SK-N-SH (cell line): ENCODE measurements at regions not wholly inside any gene's neighbourhood (a gene's known extent, or its start where the extent isn't known, plus 50 kb on each side); places are given as distances from the start of the nearest gene placed in this dataset.

Experiments used
- CTCF ChIA-PET: fragments of 300-600, 350-600 bp; formaldehyde crosslinking; extraction: SDS; loops from one replicate; lab custom pipeline; 2021; lab: Yijun Ruan, JAX
- POLR2A ChIA-PET: fragments of 350-600 bp; sonication (Branson Sonifier 250); formaldehyde crosslinking; extraction: SDS; loops from one replicate; lab custom pipeline; 2020; ENCODE audit warnings: antibody characterized with exemption, inconsistent platforms; lab: Yijun Ruan, JAX
- DNase-seq: peaks from one replicate; pipeline ENCODE4 v3.0.0; 2012
- H2AFZ ChIP-seq: fragments of 200-600 bp; sonication (generic); 2 replicates; pipeline ENCODE4 v1.8.1; 2016; ENCODE audit warnings: antibody characterized with exemption, mild to moderate bottlenecking, low read depth
- H3F3A ChIP-seq: fragments of 200-600 bp; sonication (generic); replicated peaks from 2 replicates; pipeline ENCODE3; 2016; ENCODE audit warnings: antibody characterized with exemption, mild to moderate bottlenecking; ENCODE audit not compliant: insufficient read depth
- H3K27ac ChIP-seq, 2 experiments: fragments of 200-500 bp in 1 of 2; fragments of 200-600 bp in 1 of 2; sonication (Bioruptor generic) in 1 of 2; sonication (generic), shearing (Covaris generic) in 1 of 2; 2 replicates each; pipeline versions ENCODE4 v1.5.1 to v1.6.1; 2014 to 2016; ENCODE audit warnings: low read depth in 2 of 2, inconsistent platforms in 1 of 2, low read length in 1 of 2, mild to moderate bottlenecking in 1 of 2, mixed read lengths in 1 of 2
- H3K27me3 ChIP-seq: fragments of 200-600 bp; sonication (generic), shearing (Covaris generic); 2 replicates; pipeline ENCODE4 v1.6.1; 2016; ENCODE audit warnings: mixed run types; ENCODE audit not compliant: insufficient read depth
- H3K36me3 ChIP-seq, 2 experiments: fragments of 200-500 bp in 1 of 2; fragments of 200-600 bp in 1 of 2; sonication (Bioruptor generic) in 1 of 2; sonication (generic) in 1 of 2; replicated peaks in 1 of 2; 2 replicates each; pipeline versions ENCODE3 to v1.5.1; 2014 to 2016; ENCODE audit warnings: low read length in 1 of 2, mild to moderate bottlenecking in 1 of 2; ENCODE audit not compliant: insufficient read depth in 2 of 2, control insufficient read depth in 1 of 2
- H3K4me1 ChIP-seq, 2 experiments: fragments of 200-500 bp in 1 of 2; fragments of 200-600 bp in 1 of 2; sonication (Bioruptor generic) in 1 of 2; sonication (generic), shearing (Covaris generic) in 1 of 2; 2 replicates each; pipeline versions ENCODE4 v1.5.1 to v1.6.1; 2014 to 2016; ENCODE audit warnings: low read depth in 1 of 2, low read length in 1 of 2, mixed run types in 1 of 2; ENCODE audit not compliant: insufficient read depth in 2 of 2, control insufficient read depth in 1 of 2
- H3K4me2 ChIP-seq: fragments of 200-600 bp; sonication (generic), shearing (Covaris generic); 2 replicates; pipeline ENCODE4 v1.6.1; 2017; ENCODE audit warnings: mixed run types
- H3K4me3 ChIP-seq, 2 experiments: fragments of 200-500 bp in 1 of 2; fragments of 200-600 bp in 1 of 2; sonication (Bioruptor generic) in 1 of 2; sonication (generic), shearing (Covaris generic) in 1 of 2; 2 replicates each; pipeline versions ENCODE4 v1.5.1 to v1.8.1; 2014 to 2016; ENCODE audit warnings: low read depth in 2 of 2, inconsistent platforms in 1 of 2, low read length in 1 of 2, mild to moderate bottlenecking in 1 of 2, mixed read lengths in 1 of 2, moderate library complexity in 1 of 2
- H3K79me2 ChIP-seq: fragments of 200-600 bp; sonication (generic); 2 replicates; pipeline ENCODE4 v1.8.1; 2017; ENCODE audit warnings: mild to moderate bottlenecking; ENCODE audit not compliant: insufficient read depth
- H3K9ac ChIP-seq: fragments of 200-600 bp; sonication (generic); 2 replicates; pipeline ENCODE4 v1.6.1; 2017; ENCODE audit warnings: mixed run types
- H3K9me2 ChIP-seq: fragments of 200-600 bp; sonication (generic); 2 replicates; pipeline ENCODE4 v1.6.1; 2017; ENCODE audit warnings: mixed run types
- H3K9me3 ChIP-seq: fragments of 200-600 bp; sonication (generic); 2 replicates; pipeline ENCODE4 v1.6.1; 2017; ENCODE audit warnings: mixed run types, mild to moderate bottlenecking, moderate library complexity
- H4K20me1 ChIP-seq: fragments of 200-600 bp; sonication (generic); 2 replicates; pipeline ENCODE4 v1.6.1; 2017; ENCODE audit warnings: mild to moderate bottlenecking, mixed run types; ENCODE audit not compliant: insufficient read depth
- CHD2 ChIP-seq: fragments of 150-350 bp; IDR thresholded peaks from 2 replicates; pipeline ENCODE4 v1.6.1; 2018; ENCODE audit warnings: low read length; ENCODE audit not compliant: partially characterized antibody
- CTCF ChIP-seq: fragments of 200-600 bp; sonication (generic); IDR thresholded peaks from 2 replicates; pipeline ENCODE4 v1.6.1; 2017; ENCODE audit warnings: antibody characterized with exemption, mild to moderate bottlenecking, moderate library complexity
- EZH2phosphoT487 ChIP-seq: fragments of 200-600 bp; sonication (generic); IDR thresholded peaks from 2 replicates; pipeline ENCODE4 v1.6.1; 2017; ENCODE audit warnings: low read depth, mixed run types, mild to moderate bottlenecking, antibody characterized with exemption, moderate library complexity, borderline replicate concordance
- FOSL2 ChIP-seq: IDR thresholded peaks from 2 replicates; pipeline ENCODE4 v1.4.0; 2012; ENCODE audit warnings: low read depth, mild to moderate bottlenecking, moderate library complexity, borderline replicate concordance
- FOXJ3 ChIP-seq: sonication (generic); formaldehyde crosslinking; IDR thresholded peaks from 2 replicates; pipeline ENCODE4 v1.5.1; 2020; ENCODE audit warnings: mild to moderate bottlenecking, missing genetic modification reagents
- GABPA ChIP-seq: IDR thresholded peaks from 2 replicates; pipeline ENCODE4 v1.4.0; 2012; ENCODE audit warnings: low read depth, mild to moderate bottlenecking
- GATA2 ChIP-seq: sonication (generic); formaldehyde crosslinking; IDR thresholded peaks from 2 replicates; pipeline ENCODE4 v1.5.0; 2020; ENCODE audit warnings: mild to moderate bottlenecking, missing genetic modification reagents
- IRF3 ChIP-seq: fragments of 150-350 bp; IDR thresholded peaks from 2 replicates; pipeline ENCODE4 v1.6.1; 2016; ENCODE audit warnings: mild to moderate bottlenecking, low read depth, low read length
- JUND ChIP-seq: IDR thresholded peaks from 2 replicates; pipeline ENCODE4 v1.4.0; 2012
- MEF2A ChIP-seq: IDR thresholded peaks from 2 replicates; pipeline ENCODE4 v1.4.0; 2012; ENCODE audit warnings: low read depth, borderline replicate concordance
- NFIC ChIP-seq: IDR thresholded peaks from 2 replicates; pipeline ENCODE4 v1.4.0; 2012; ENCODE audit warnings: borderline replicate concordance
- NRF1 ChIP-seq: IDR thresholded peaks from 2 replicates; pipeline ENCODE4 v1.6.1; 2012; ENCODE audit warnings: low read depth, mild to moderate bottlenecking, low read length
- POLR2AphosphoS5 ChIP-seq: IDR thresholded peaks from 2 replicates; pipeline ENCODE4 v1.6.1; 2012; ENCODE audit warnings: low read depth, low read length
- RFX5 ChIP-seq: IDR thresholded peaks from 2 replicates; pipeline ENCODE4 v1.6.1; 2012; ENCODE audit warnings: mild to moderate bottlenecking, improper control_type of control experiment, low read length
- USF2 ChIP-seq: fragments of 150-350 bp; IDR thresholded peaks from 2 replicates; pipeline ENCODE4 v1.6.1; 2017; ENCODE audit warnings: antibody characterized with exemption, low read length, low read depth, borderline replicate concordance
- YY1 ChIP-seq: IDR thresholded peaks from 2 replicates; pipeline ENCODE4 v1.4.0; 2012; ENCODE audit warnings: low read depth, mild to moderate bottlenecking
- ZBTB33 ChIP-seq: IDR thresholded peaks from 2 replicates; pipeline ENCODE4 v1.4.0; 2012; ENCODE audit warnings: low read depth, borderline replicate concordance
- whole genome bisulfite sequencing: methylation state at CpG from one replicate; pipeline ENCODE4 v1.1.6; 2017; ENCODE audit warnings: low lambda C conversion rate; 5-methylcytosine and 5-hydroxymethylcytosine counted together
- TF ChIP-seq, protein P1 (sequence below): IDR thresholded peaks from 2 replicates; pipeline ENCODE4; 2012
- TF ChIP-seq, protein P2 (sequence below): IDR thresholded peaks from 2 replicates; pipeline ENCODE4 v1.4.0; 2012; ENCODE audit warnings: low read depth
- TF ChIP-seq, protein P3 (sequence below): IDR thresholded peaks from 2 replicates; pipeline ENCODE4 v1.4.0; 2012; ENCODE audit warnings: low read depth, borderline replicate concordance

- POLR2A ChIA-PET = no interaction called here
- H3K36me3 ChIP-seq = no peaks in the 10 kb centered on the region
- CTCF ChIA-PET = interaction anchor here (0.9 to 1.1 kb wide), 2 partner anchors 10 to 272 kb away, joined by 3 to 4 read pairs; no protein-coding TSS in a partner anchor
These were observed 137.3 kb upstream of the SLC24A5 start for GRCh38 chr15:47983533-47983932.

GRCh38 chr15:47985568-47985967 is 135.2 kb upstream of the SLC24A5 start:
- CTCF ChIA-PET = interaction anchor here (2.2 to 9.9 kb wide), 2 partner anchors 269 to 790 kb away, joined by 8 to 156 read pairs; partner anchors contain the start of gene SEMA6D
- no peak overlapping the region for H2AFZ ChIP-seq
- TF ChIP-seq POLR2AphosphoS5 (no peak), USF2 (no peak), YY1 (no peak), EZH2phosphoT487 (no peak), FOSL2 (no peak), ZBTB33 (no peak), IRF3 (no peak), CHD2 (no peak), MEF2A (no peak), JUND (no peak), RFX5 (no peak), CTCF (no peak), NFIC (no peak)
- TF ChIP-seq, protein P1, sequence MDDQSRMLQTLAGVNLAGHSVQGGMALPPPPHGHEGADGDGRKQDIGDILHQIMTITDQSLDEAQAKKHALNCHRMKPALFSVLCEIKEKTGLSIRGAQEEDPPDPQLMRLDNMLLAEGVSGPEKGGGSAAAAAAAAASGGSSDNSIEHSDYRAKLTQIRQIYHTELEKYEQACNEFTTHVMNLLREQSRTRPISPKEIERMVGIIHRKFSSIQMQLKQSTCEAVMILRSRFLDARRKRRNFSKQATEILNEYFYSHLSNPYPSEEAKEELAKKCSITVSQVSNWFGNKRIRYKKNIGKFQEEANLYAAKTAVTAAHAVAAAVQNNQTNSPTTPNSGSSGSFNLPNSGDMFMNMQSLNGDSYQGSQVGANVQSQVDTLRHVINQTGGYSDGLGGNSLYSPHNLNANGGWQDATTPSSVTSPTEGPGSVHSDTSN = no peak
- TF ChIP-seq, protein P2, sequence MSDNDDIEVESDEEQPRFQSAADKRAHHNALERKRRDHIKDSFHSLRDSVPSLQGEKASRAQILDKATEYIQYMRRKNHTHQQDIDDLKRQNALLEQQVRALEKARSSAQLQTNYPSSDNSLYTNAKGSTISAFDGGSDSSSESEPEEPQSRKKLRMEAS = no peak

More at GRCh38 chr15:47983533-47983932, 137.3 kb upstream of the SLC24A5 start:
- TF ChIP-seq NRF1 (no peak), FOXJ3 (no peak), GATA2 (CRISPR knock-in tag) (no peak), GABPA (no peak)
- TF ChIP-seq, protein P3, sequence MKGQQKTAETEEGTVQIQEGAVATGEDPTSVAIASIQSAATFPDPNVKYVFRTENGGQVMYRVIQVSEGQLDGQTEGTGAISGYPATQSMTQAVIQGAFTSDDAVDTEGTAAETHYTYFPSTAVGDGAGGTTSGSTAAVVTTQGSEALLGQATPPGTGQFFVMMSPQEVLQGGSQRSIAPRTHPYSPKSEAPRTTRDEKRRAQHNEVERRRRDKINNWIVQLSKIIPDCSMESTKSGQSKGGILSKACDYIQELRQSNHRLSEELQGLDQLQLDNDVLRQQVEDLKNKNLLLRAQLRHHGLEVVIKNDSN = no peak
- 55% methylated on average over 8 of the region's 8 CpGs for WGBS
- no peak overlapping the region for H3K4me2 ChIP-seq
- no peak overlapping the region for H3K27ac ChIP-seq
- H4K20me1 ChIP-seq = no peaks in the 10 kb centered on the region
- no peak overlapping the region for H3K9ac ChIP-seq
- no peaks in the 10 kb centered on the region for H3F3A ChIP-seq
- no peaks in the 10 kb centered on the region for H3K27me3 ChIP-seq
- DNase-seq = no peak
- H3K9me3 ChIP-seq = no peaks in the 10 kb centered on the region
- no peaks in the 10 kb centered on the region; a peak in 1 of 4 replicates for H3K4me1 ChIP-seq
- H3K9me2 ChIP-seq = no peaks in the 10 kb centered on the region
- H2AFZ ChIP-seq = no peak overlapping the region
- H3K79me2 ChIP-seq = no peaks in the 10 kb centered on the region
- H3K4me3 ChIP-seq = no peak overlapping the region

More at GRCh38 chr15:47985568-47985967, 135.2 kb upstream of the SLC24A5 start:
- Histone ChIP-seq H3K4me2 (no peak overlapping the region), H3K4me3 (no peak overlapping the region), H3K79me2 (no peaks in the 10 kb centered on the region), H3F3A (no peaks in the 10 kb centered on the region), H3K9ac (no peak overlapping the region), H3K27ac (no peak overlapping the region), H3K9me3 (no peaks in the 10 kb centered on the region), H3K9me2 (no peaks in the 10 kb centered on the region), H4K20me1 (no peaks in the 10 kb centered on the region), H3K4me1 (no peaks in the 10 kb centered on the region; a peak in 1 of 4 replicates), H3K27me3 (no peaks in the 10 kb centered on the region), H3K36me3 (no peaks in the 10 kb centered on the region)
- no peak for DNase-seq
- WGBS = 59% methylated on average over 4 of the region's 4 CpGs
- POLR2A ChIA-PET = no interaction called here
